ENCODE measurements at regions not wholly inside any gene's neighbourhood (a gene's known extent, or its start where the extent isn't known, plus 50 kb on each side); places are given as distances from the start of the nearest gene placed in this dataset.

DNA sequence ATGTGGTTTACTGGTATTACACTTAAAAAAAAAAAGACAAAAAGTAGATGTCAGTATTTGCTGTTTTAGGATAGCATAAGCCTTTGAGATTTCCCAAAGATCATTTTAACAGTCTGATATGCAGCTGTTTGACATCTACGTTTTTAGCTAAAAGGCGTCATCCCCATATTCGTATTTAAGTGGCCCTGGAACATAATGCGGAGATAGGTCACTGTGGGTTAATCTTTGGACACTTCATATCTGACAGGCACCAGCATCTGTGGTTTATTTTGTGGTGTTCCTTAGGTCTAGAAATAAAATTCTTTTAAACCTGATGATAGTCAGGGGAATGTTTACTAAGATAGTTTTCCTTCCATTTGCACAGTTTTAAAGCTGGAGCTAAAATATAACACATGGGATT lies 313.7 kb downstream of the SOX4 start:
- TF ChIP-seq EZH2 (IDR thresholded peaks at IDR 0.05) = no peak
- TF ChIP-seq POLR2AphosphoS5 (IDR thresholded peaks at IDR 0.05; ENCODE audit: borderline replicate concordance, low read depth, low read length) = no peak
